ENCODE measurements at regions not wholly inside any gene's neighbourhood (a gene's known extent, or its start where the extent isn't known, plus 50 kb on each side); places are given as distances from the start of the nearest gene placed in this dataset.

DNA sequence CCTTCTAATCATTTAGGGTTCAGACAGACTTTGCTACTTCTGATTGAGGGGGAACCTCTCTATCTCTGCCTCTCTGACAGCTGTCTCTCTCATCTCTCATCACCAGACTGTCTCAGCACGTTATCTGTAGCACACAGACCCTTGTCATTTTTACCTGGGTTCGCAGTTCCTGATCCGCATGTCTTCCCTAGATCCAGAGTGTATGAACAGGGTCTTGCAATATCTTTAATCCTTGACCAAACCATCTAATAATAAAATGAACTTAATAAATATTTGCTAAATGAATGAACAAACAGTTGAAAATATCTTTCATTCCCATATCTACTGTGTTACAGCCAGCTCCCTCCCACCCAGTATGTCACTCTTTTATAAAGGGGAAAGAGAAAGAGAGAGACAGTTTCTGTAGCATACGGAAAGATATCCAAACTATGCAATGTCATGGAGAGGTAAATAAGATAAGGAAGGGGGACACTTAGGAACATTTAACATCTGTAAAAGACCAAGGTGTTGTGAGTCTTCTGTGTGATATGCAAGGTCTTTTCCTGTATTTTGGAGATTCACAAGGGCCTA is 507.6 kb downstream of the SUCLG1 start:
- TF ChIP-seq CTCF (IDR thresholded peaks at IDR 0.05; ENCODE audit: poor library complexity, severe bottlenecking), result no peak
- no peaks in the 10 kb centered on the region for H3K36me3 ChIP-seq (ENCODE audit: low read depth)
- no peak overlapping the region for H3K4me3 ChIP-seq (ENCODE audit: severe bottlenecking)
- H3K27me3 ChIP-seq (ENCODE audit: insufficient read depth, poor library complexity, severe bottlenecking), result no peaks in the 10 kb centered on the region
- ATAC-seq (ENCODE audit: low read depth) (no peak), DNase-seq (ENCODE audit: low spot score) (no peak)
- no peaks in the 10 kb centered on the region for H3K4me1 ChIP-seq (ENCODE audit: insufficient read depth, poor library complexity, severe bottlenecking)
- no peak overlapping the region for H3K27ac ChIP-seq (ENCODE audit: poor library complexity, severe bottlenecking)
- no peaks in the 10 kb centered on the region for H3K9me3 ChIP-seq (ENCODE audit: severe bottlenecking)

DNA sequence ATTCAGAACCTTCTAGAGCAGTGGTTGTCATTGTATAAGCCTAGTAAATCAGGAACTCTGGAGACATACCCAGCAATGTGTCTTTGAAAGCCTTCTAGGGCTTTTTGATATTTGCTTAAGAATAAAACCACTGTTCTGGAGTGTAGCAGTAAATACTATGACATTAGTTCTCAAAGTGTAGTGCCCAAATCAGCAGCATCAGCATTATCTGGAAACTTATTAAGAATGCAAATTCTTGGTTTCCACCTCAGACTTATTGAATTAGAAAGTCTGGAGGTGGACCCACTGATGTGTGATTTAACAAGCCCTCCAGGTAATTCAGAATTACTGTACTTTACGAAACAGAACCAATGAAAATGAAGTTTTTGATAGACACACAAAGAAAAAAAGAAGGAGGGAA is 509.7 kb downstream of the SUCLG1 start:
- Histone ChIP-seq H3K9me3 (ENCODE audit: severe bottlenecking) (no peaks in the 10 kb centered on the region), H3K4me3 (ENCODE audit: severe bottlenecking) (no peak overlapping the region), H3K27ac (ENCODE audit: poor library complexity, severe bottlenecking) (no peak overlapping the region), H3K27me3 (ENCODE audit: insufficient read depth, poor library complexity, severe bottlenecking) (no peaks in the 10 kb centered on the region), H3K36me3 (ENCODE audit: low read depth) (no peaks in the 10 kb centered on the region), H3K4me1 (ENCODE audit: insufficient read depth, poor library complexity, severe bottlenecking) (no peaks in the 10 kb centered on the region)
- ATAC-seq (ENCODE audit: low read depth) (no peak), DNase-seq (ENCODE audit: low spot score) (no peak)
- no peak for TF ChIP-seq CTCF (IDR thresholded peaks at IDR 0.05; ENCODE audit: poor library complexity, severe bottlenecking)

GRCh38 chr2:83944191-83944590 is 514.9 kb downstream of the SUCLG1 start:
- DNase-seq (ENCODE audit: low spot score) (no peak), ATAC-seq (ENCODE audit: low read depth) (no peak)
- H3K4me1 ChIP-seq (ENCODE audit: insufficient read depth, poor library complexity, severe bottlenecking), result no peaks in the 10 kb centered on the region
- H3K9me3 ChIP-seq (ENCODE audit: severe bottlenecking), result no peaks in the 10 kb centered on the region
- TF ChIP-seq CTCF (IDR thresholded peaks at IDR 0.05; ENCODE audit: poor library complexity, severe bottlenecking), result no peak
- H3K36me3 ChIP-seq (ENCODE audit: low read depth), result no peaks in the 10 kb centered on the region
- no peak overlapping the region for H3K27ac ChIP-seq (ENCODE audit: poor library complexity, severe bottlenecking)
- H3K4me3 ChIP-seq (ENCODE audit: severe bottlenecking), result no peak overlapping the region
- H3K27me3 ChIP-seq (ENCODE audit: insufficient read depth, poor library complexity, severe bottlenecking), result no peaks in the 10 kb centered on the region

DNA sequence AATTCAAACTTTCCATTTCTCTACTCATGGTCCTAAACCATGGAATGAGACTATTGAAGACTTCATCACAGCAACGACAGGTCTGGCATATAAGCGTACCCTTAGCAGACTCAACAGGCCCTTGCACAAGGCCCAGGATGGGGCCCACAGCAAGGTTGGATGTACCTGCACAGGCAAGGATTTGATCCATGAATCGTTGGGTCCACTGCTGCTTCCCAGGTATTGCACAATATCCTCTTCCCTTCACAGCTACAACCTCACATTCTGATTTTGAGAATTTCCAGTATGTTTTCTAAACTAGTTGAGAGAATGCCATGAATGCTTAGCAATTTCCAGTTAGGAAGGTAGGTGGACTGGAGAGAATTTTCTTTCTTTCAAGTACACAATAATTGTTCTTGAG is 515.8 kb downstream of the SUCLG1 start:
- Histone ChIP-seq H3K27ac (ENCODE audit: poor library complexity, severe bottlenecking) (no peak overlapping the region), H3K4me1 (ENCODE audit: insufficient read depth, poor library complexity, severe bottlenecking) (no peaks in the 10 kb centered on the region), H3K9me3 (ENCODE audit: severe bottlenecking) (no peaks in the 10 kb centered on the region), H3K4me3 (ENCODE audit: severe bottlenecking) (no peak overlapping the region), H3K36me3 (ENCODE audit: low read depth) (no peaks in the 10 kb centered on the region), H3K27me3 (ENCODE audit: insufficient read depth, poor library complexity, severe bottlenecking) (no peaks in the 10 kb centered on the region)
- DNase-seq (ENCODE audit: low spot score) (no peak), ATAC-seq (ENCODE audit: low read depth) (no peak)
- TF ChIP-seq CTCF (IDR thresholded peaks at IDR 0.05; ENCODE audit: poor library complexity, severe bottlenecking), result no peak

GRCh38 chr2:83941886-83942285 is 517.2 kb downstream of the SUCLG1 start:
- Histone ChIP-seq H3K27me3 (ENCODE audit: insufficient read depth, poor library complexity, severe bottlenecking) (no peaks in the 10 kb centered on the region), H3K9me3 (ENCODE audit: severe bottlenecking) (no peaks in the 10 kb centered on the region), H3K27ac (ENCODE audit: poor library complexity, severe bottlenecking) (no peak overlapping the region), H3K4me1 (ENCODE audit: insufficient read depth, poor library complexity, severe bottlenecking) (no peaks in the 10 kb centered on the region), H3K36me3 (ENCODE audit: low read depth) (no peaks in the 10 kb centered on the region), H3K4me3 (ENCODE audit: severe bottlenecking) (no peak overlapping the region)
- no peak for TF ChIP-seq CTCF (IDR thresholded peaks at IDR 0.05; ENCODE audit: poor library complexity, severe bottlenecking)
- DNase-seq (ENCODE audit: low spot score), result no peak
- no peak for ATAC-seq (ENCODE audit: low read depth)

Data from RWPE2 (cell line).